Urothelium cell line (cell line): ENCODE measurements at regions not wholly inside any gene's neighbourhood (a gene's known extent, or its start where the extent isn't known, plus 50 kb on each side); places are given as distances from the start of the nearest gene placed in this dataset.

Source experiments
- DNase-seq: peaks from one replicate; pipeline ENCODE4 v3.0.0; 2011; ENCODE audit warnings: low spot score, mixed read lengths
- FAIRE-seq: peaks from 2 replicates; lab custom pipeline; 2011; peaks lifted over from hg19 to GRCh38; lab: Jason Lieb, UNC

- DNase-seq = no peak
- FAIRE-seq = no peak
Observed at GRCh38 chr21:27244776-27245175, 277.9 kb upstream of the ADAMTS5 start.

- FAIRE-seq = no peak
- DNase-seq = no peak
Observed at GRCh38 chr21:27244352-27244751, 277.5 kb upstream of the ADAMTS5 start.

GRCh38 chr21:27240839-27241238 lies 274.0 kb upstream of the ADAMTS5 start:
- FAIRE-seq = no peak

GRCh38 chr21:27233514-27234115 lies 266.7 kb upstream of the ADAMTS5 start:
- no peak for FAIRE-seq
- DNase-seq = no peak

More at GRCh38 chr21:27240839-27241238, 274.0 kb upstream of the ADAMTS5 start:
- DNase-seq = no peak

- no peak for FAIRE-seq
- DNase-seq = no peak
Observed at GRCh38 chr21:27225940-27226339, 259.1 kb upstream of the ADAMTS5 start.

GRCh38 chr21:27225151-27225550 lies 258.3 kb upstream of the ADAMTS5 start:
- DNase-seq = no peak
- no peak for FAIRE-seq

- DNase-seq (no peak), FAIRE-seq (no peak)
Observed at GRCh38 chr21:27224169-27224568, 257.3 kb upstream of the ADAMTS5 start.

GRCh38 chr21:27221077-27221476 lies 254.2 kb upstream of the ADAMTS5 start:
- DNase-seq = no peak
- no peak for FAIRE-seq

- DNase-seq (no peak), FAIRE-seq (no peak)
Observed at GRCh38 chr21:27220416-27220815, 253.5 kb upstream of the ADAMTS5 start.

- no peak for FAIRE-seq
- DNase-seq = peak; percentile 14
Observed at GRCh38 chr21:27219068-27219467, 252.2 kb upstream of the ADAMTS5 start.

GRCh38 chr21:27213303-27213702 lies 246.4 kb upstream of the ADAMTS5 start:
- FAIRE-seq (no peak), DNase-seq (no peak)

GRCh38 chr21:27212441-27212840 lies 245.6 kb upstream of the ADAMTS5 start:
- no peak for FAIRE-seq
- DNase-seq = no peak

- DNase-seq (no peak), FAIRE-seq (no peak)
Observed at GRCh38 chr21:27209546-27209945, 242.7 kb upstream of the ADAMTS5 start.

GRCh38 chr21:27206368-27206982 lies 239.6 kb upstream of the ADAMTS5 start:
- FAIRE-seq (no peak), DNase-seq (peak; percentile 18)

GRCh38 chr21:27202301-27202700 lies 235.4 kb upstream of the ADAMTS5 start:
- DNase-seq (no peak), FAIRE-seq (no peak)

- no peak for DNase-seq
- no peak for FAIRE-seq
Observed at GRCh38 chr21:27201197-27201596, 234.3 kb upstream of the ADAMTS5 start.

GRCh38 chr21:27196651-27197050 lies 229.8 kb upstream of the ADAMTS5 start:
- DNase-seq (no peak), FAIRE-seq (peak; percentile 5)

- no peak for DNase-seq
- FAIRE-seq = no peak
Observed at GRCh38 chr21:27192281-27192949, 225.5 kb upstream of the ADAMTS5 start.

- FAIRE-seq (peak; percentile 68), DNase-seq (no peak)
Observed at GRCh38 chr21:27190601-27191000, 223.7 kb upstream of the ADAMTS5 start.

GRCh38 chr21:27189870-27190269 lies 223.0 kb upstream of the ADAMTS5 start:
- FAIRE-seq (peak; percentile 20), DNase-seq (no peak)

GRCh38 chr21:27173053-27173452 lies 206.2 kb upstream of the ADAMTS5 start:
- DNase-seq (no peak), FAIRE-seq (no peak)

GRCh38 chr21:27171707-27172106 lies 204.8 kb upstream of the ADAMTS5 start:
- DNase-seq = no peak
- no peak for FAIRE-seq
